ENCODE measurements at regions not wholly inside any gene's neighbourhood (a gene's known extent, or its start where the extent isn't known, plus 50 kb on each side); places are given as distances from the start of the nearest gene placed in this dataset.

DNA sequence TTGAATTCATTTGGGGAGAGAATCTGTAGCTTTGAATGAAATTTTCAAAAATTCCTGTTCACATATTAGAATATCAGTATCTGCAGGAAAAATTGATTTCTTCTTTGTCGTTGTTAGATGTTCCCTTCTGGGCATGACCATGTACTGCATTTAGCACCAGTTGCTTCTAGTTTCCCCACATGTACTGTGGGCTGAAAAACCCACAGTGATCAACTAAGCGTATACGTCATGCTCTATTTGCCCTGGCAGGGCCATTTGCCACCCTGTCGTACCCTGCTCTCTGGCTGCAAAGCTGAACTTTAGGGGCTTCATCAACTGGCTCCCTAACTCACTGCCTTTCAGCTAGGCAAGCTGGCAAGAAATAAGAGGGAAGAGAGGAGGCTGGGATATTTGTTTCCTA is 340.7 kb upstream of the TSHZ2 start:
- TF ChIP-seq POLR2A (IDR thresholded peaks at IDR 0.05) = no peak
- TF ChIP-seq, protein P1, sequence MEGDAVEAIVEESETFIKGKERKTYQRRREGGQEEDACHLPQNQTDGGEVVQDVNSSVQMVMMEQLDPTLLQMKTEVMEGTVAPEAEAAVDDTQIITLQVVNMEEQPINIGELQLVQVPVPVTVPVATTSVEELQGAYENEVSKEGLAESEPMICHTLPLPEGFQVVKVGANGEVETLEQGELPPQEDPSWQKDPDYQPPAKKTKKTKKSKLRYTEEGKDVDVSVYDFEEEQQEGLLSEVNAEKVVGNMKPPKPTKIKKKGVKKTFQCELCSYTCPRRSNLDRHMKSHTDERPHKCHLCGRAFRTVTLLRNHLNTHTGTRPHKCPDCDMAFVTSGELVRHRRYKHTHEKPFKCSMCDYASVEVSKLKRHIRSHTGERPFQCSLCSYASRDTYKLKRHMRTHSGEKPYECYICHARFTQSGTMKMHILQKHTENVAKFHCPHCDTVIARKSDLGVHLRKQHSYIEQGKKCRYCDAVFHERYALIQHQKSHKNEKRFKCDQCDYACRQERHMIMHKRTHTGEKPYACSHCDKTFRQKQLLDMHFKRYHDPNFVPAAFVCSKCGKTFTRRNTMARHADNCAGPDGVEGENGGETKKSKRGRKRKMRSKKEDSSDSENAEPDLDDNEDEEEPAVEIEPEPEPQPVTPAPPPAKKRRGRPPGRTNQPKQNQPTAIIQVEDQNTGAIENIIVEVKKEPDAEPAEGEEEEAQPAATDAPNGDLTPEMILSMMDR (IDR thresholded peaks at IDR 0.05) = no peak

All from Peyer's patch (tissue), 4 donors.